Heart right ventricle (tissue), 16 donors: ENCODE measurements at regions not wholly inside any gene's neighbourhood (a gene's known extent, or its start where the extent isn't known, plus 50 kb on each side); places are given as distances from the start of the nearest gene placed in this dataset.
A peak's percentile ranks its signal among the peaks of the same experiment; 100 is the strongest.

ENCODE experiments used
- ATAC-seq, 8 donors: fragments of 200-7000 bp; cut with Tn5 transposase; one replicate each; pipeline ENCODE4 v1.9.1; 2020; ENCODE audit warnings: mild to moderate bottlenecking in 8 of 8, moderate library complexity in 8 of 8, moderate number of reproducible peaks in 1 of 8
- DNase-seq, 2 donors: peaks; one replicate each; pipeline ENCODE4 v3.0.0-alpha.2; 2020
- H3K27ac ChIP-seq, 10 donors: fragments of 200-600 bp; sonication (generic) in 2 of 10; one replicate each; pipeline versions ENCODE4 v1.5.0 to v1.8.0; 2020 to 2022; ENCODE audit warnings: mild to moderate bottlenecking in 3 of 10
- H3K27me3 ChIP-seq, 7 donors: fragments of 200-600 bp; one replicate each; pipeline ENCODE4 v1.8.0; 2021 to 2022; ENCODE audit warnings: mild to moderate bottlenecking in 2 of 7
- H3K36me3 ChIP-seq, 9 donors: fragments of 200-600 bp; sonication (generic) in 1 of 9; one replicate each; pipeline versions ENCODE4 v1.5.0 to v1.8.0; 2020 to 2022; ENCODE audit warnings: mild to moderate bottlenecking in 2 of 9
- H3K4me1 ChIP-seq, 9 donors: fragments of 200-600 bp; sonication (generic) in 1 of 9; one replicate each; pipeline versions ENCODE4 v1.5.0 to v1.8.0; 2020 to 2022; ENCODE audit warnings: mild to moderate bottlenecking in 4 of 9
- H3K4me3 ChIP-seq, 10 donors: fragments of 200-600 bp; sonication (generic) in 2 of 10; one replicate each; pipeline versions ENCODE4 v1.5.0 to v1.8.0; 2020 to 2022; ENCODE audit warnings: mild to moderate bottlenecking in 7 of 10, moderate library complexity in 2 of 10
- H3K9me3 ChIP-seq, 11 donors: fragments of 200-600 bp in 10 of 11; sonication (generic) in 2 of 11; one replicate each; pipeline versions ENCODE4 v1.5.0 to v1.8.0; 2013 to 2022; ENCODE audit warnings: mild to moderate bottlenecking in 2 of 11, control low read depth in 1 of 11, moderate library complexity in 1 of 11
- WGBS, 2 donors: extraction: QIAGEN DNeasy Blood & Tissue Kit; methylation state at CpG; one replicate each; pipeline ENCODE4 v1.1.7; 2013; ENCODE audit warnings: inconsistent platforms in 1 of 2; 5-methylcytosine and 5-hydroxymethylcytosine counted together
- intact Hi-C, 10 donors: fragments of 100-400 bp; cut with DNase I; formaldehyde crosslinking; loops; one replicate each; pipeline versions ENCODE4 v1.11.1 to v1.14.2; 2022
- TF ChIP-seq, protein P1 (sequence below), 9 donors: fragments of 200-600 bp; sonication (generic) in 2 of 9; IDR thresholded peaks; one replicate each; pipeline versions ENCODE4 v1.5.0 to v1.8.0; 2021 to 2022; ENCODE audit warnings: antibody characterized with exemption in 9 of 9, mild to moderate bottlenecking in 5 of 9, moderate library complexity in 1 of 9
- donor health status: Arrhythmogenic right ventricular cardiomyopathy.
- donor health status: ischemic (EF 13 %, LVEDD 7.1; RV severe dilation, severe dysfunction).
- donor health status: healthy with polysubstance abuse.
- donor health status: DM: no; HTN: yes; CAD: no.
- donor health status: DM: no; HTN: no; CAD: no.
- donor health status: ischemic (EF 25% LVEDD 6.9; RV normal size, moderate dysfunction).
- donor health status: ischemic (EF 25% LVEDD 5.7; RV mildly dilated, moderate dysfunction).
- donor health status: healthy.
- donor health status: DM: yes; HTN: yes; CAD: no.
- donor health status: Ischemic cardiomyopathy.
- donor health status: ischemic (EF 35%, LVEDD 5.7; RV mildly dilated, moderate dysfunction).
- donor health status: nonischemic (EF 11% LVEDD 7.7; RV severe dilation, severe dysfunction).
- donor health status: DM: yes; HTN: yes; CAD: no.
- donor health status: PGD.
- donor health status: ischemic (EF 29% LVEDD 5.4; RV normal size, mild dysfunction).
- donor health status: nonischemic (EF 23%, LVEDD 6.1; RV moderate dilation, normal function).

- Histone ChIP-seq H3K36me3 (no peaks in the 10 kb centered on the region), H3K9me3 (no peaks in the 10 kb centered on the region), H3K27ac (no peak overlapping the region), H3K27me3 (no peaks in the 10 kb centered on the region), H3K4me1 (no peaks in the 10 kb centered on the region), H3K4me3 (no peak overlapping the region)
- no peak for DNase-seq
- intact Hi-C loops: no loop called here
- ATAC-seq: no peak
- TF ChIP-seq, protein P1, sequence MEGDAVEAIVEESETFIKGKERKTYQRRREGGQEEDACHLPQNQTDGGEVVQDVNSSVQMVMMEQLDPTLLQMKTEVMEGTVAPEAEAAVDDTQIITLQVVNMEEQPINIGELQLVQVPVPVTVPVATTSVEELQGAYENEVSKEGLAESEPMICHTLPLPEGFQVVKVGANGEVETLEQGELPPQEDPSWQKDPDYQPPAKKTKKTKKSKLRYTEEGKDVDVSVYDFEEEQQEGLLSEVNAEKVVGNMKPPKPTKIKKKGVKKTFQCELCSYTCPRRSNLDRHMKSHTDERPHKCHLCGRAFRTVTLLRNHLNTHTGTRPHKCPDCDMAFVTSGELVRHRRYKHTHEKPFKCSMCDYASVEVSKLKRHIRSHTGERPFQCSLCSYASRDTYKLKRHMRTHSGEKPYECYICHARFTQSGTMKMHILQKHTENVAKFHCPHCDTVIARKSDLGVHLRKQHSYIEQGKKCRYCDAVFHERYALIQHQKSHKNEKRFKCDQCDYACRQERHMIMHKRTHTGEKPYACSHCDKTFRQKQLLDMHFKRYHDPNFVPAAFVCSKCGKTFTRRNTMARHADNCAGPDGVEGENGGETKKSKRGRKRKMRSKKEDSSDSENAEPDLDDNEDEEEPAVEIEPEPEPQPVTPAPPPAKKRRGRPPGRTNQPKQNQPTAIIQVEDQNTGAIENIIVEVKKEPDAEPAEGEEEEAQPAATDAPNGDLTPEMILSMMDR (IDR thresholded peaks at IDR 0.05): no peak
- WGBS, 2 donors: 76 to 81% methylated on average over 6 of the region's 6 CpGs
Measured at GRCh38 chr3:76016111-76016510, 230.8 kb upstream of the ZNF717 start.

DNA sequence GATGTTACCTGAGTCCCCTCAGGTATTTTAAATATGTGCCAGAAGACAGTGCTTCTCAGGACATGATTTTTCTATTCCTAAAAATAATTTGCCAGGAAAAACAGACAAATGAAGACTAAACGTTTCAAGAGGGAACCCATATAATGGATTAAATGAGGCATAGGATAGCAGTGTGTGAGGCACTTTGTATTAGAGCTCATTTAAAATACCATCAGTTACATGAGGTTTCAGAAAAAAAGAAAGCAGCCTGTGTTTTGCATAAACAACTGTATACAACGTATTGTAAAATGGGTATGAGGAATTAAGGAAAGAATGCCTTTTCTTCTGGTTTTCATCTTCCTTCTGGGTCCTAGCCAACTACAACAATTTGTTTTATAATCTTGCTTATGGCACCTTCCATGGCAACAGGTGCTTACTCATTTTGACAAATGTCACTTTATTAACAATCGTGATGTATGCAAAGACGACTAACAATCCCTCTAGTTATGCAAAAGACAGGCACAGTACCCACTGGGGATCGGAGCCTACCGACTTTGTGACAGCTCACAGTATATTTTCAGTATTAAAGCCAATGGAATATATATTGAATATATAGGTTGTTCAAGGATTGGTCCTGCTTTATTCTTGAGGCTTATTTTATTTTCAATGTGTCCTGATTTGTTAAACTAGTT lies 231.6 kb upstream of the ZNF717 start:
- intact Hi-C loops: no loop called here
- 71 to 73% methylated on average over 6 of the region's 6 CpGs for WGBS, 2 donors
- Histone ChIP-seq H3K27me3 (no peaks in the 10 kb centered on the region), H3K4me3 (no peak overlapping the region), H3K4me1 (no peaks in the 10 kb centered on the region), H3K36me3 (no peaks in the 10 kb centered on the region), H3K9me3 (no peaks in the 10 kb centered on the region), H3K27ac (no peak overlapping the region)
- ATAC-seq (no peak), DNase-seq (no peak)
- TF ChIP-seq, protein P1 (IDR thresholded peaks at IDR 0.05): no peak

DNA sequence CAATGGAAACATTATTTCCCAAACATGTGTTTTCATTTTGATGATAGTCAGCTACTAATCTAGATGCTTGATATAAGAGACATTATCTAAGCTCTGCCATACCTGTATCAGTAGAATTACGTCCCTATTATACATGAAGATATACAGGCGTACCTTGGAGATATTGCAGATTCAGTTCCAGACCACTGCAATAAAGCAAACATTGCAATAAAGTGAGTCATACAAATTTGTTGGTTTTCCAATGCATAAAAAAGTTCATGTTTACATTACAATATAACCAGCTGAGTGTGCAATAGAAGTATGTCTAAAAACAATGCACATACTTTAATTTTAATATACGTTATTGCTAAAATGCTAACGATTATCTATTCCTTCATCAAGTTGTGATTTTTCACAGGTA lies 236.0 kb upstream of the ZNF717 start:
- DNase-seq (no peak), ATAC-seq (no peak)
- Histone ChIP-seq H3K4me3 (no peak overlapping the region), H3K9me3 (no peaks in the 10 kb centered on the region), H3K4me1 (no peaks in the 10 kb centered on the region), H3K27ac (no peak overlapping the region), H3K36me3 (no peaks in the 10 kb centered on the region), H3K27me3 (no peaks in the 10 kb centered on the region)
- TF ChIP-seq, protein P1 (IDR thresholded peaks at IDR 0.05): no peak
- intact Hi-C loops: loop anchor here in 2 of 10 donors (10.0 kb wide), 1 partner anchor 563 kb away; no protein-coding TSS in a partner anchor
- WGBS, 2 donors: 63 to 73% methylated on average over 4 of the region's 4 CpGs

GRCh38 chr3:76024640-76025039 lies 239.3 kb upstream of the ZNF717 start:
- H3K27ac ChIP-seq: no peak overlapping the region
- 36 to 39% methylated on average over 2 of the region's 2 CpGs for WGBS, 2 donors
- TF ChIP-seq, protein P1 (IDR thresholded peaks at IDR 0.05): peak in 7 of 9 donors; percentile 21 to 50 (median 32)
- DNase-seq (no peak), ATAC-seq (no peak)
- peaks cover 0 to 8% (median 0%) of the 10 kb centered on the region in 11 donors for H3K9me3 ChIP-seq
- no peaks in the 10 kb centered on the region for H3K36me3 ChIP-seq
- intact Hi-C loops: loop anchor here in 2 of 10 donors (10.0 kb wide), 1 partner anchor 560 kb away; no protein-coding TSS in a partner anchor
- H3K4me1 ChIP-seq: no peaks in the 10 kb centered on the region
- no peak overlapping the region for H3K4me3 ChIP-seq
- H3K27me3 ChIP-seq: no peaks in the 10 kb centered on the region
